H1 (cell line): ENCODE measurements at regions not wholly inside any gene's neighbourhood (a gene's known extent, or its start where the extent isn't known, plus 50 kb on each side); places are given as distances from the start of the nearest gene placed in this dataset.

ENCODE experiments used
- CTCF ChIA-PET: fragments of 300-600 bp; sonication (Branson Sonifier 250); formaldehyde crosslinking; loops from one replicate; lab custom pipeline; 2021; ENCODE audit not compliant: partially characterized antibody; lab: Charles Lee
- POLR2A ChIA-PET: fragments of 300-600 bp; sonication (Branson Sonifier 250); formaldehyde crosslinking; loops from one replicate; lab custom pipeline; 2021; ENCODE audit warnings: inconsistent platforms; ENCODE audit not compliant: partially characterized antibody; lab: Charles Lee
- DNase-seq, 2 experiments: peaks; one replicate each; pipeline versions ENCODE4 v3.0.0 to v3.0.0-alpha.2; 2010 to 2022; ENCODE audit warnings: low spot score in 2 of 2, low read depth in 1 of 2, mixed read lengths in 1 of 2
- FAIRE-seq: peaks from 2 replicates; lab custom pipeline; 2011; peaks lifted over from hg19 to GRCh38; lab: Jason Lieb, UNC
- H2AFZ ChIP-seq: 2 replicates; pipeline ENCODE4 v1.8.1; 2012; ENCODE audit warnings: low read length, inconsistent platforms
- H2AK5ac ChIP-seq: 2 replicates; pipeline ENCODE4 v1.6.1; 2013; ENCODE audit warnings: low read depth, low read length
- H2BK120ac ChIP-seq: replicated peaks from 2 replicates; pipeline ENCODE3; 2013; ENCODE audit warnings: low read depth, low read length, inconsistent platforms
- H2BK12ac ChIP-seq: 2 replicates; pipeline ENCODE4 v1.6.1; 2013; ENCODE audit warnings: low read depth, low read length
- H2BK15ac ChIP-seq: 2 replicates; pipeline ENCODE4 v1.6.1; 2013; ENCODE audit warnings: low read length
- H2BK20ac ChIP-seq: 2 replicates; pipeline ENCODE4 v1.6.1; 2013; ENCODE audit warnings: low read length
- H2BK5ac ChIP-seq: 2 replicates; pipeline ENCODE4 v1.6.1; 2013; ENCODE audit warnings: low read depth, low read length
- H3K14ac ChIP-seq: 2 replicates; pipeline ENCODE4 v1.6.1; 2013; ENCODE audit warnings: inconsistent platforms; ENCODE audit not compliant: insufficient read length
- H3K18ac ChIP-seq: 2 replicates; pipeline ENCODE4 v1.6.1; 2013; ENCODE audit warnings: low read length; ENCODE audit errors: extremely low read depth
- H3K23ac ChIP-seq: 2 replicates; pipeline ENCODE4 v1.6.1; 2013; ENCODE audit warnings: inconsistent platforms; ENCODE audit not compliant: insufficient read length
- H3K23me2 ChIP-seq: 2 replicates; pipeline ENCODE4 v1.6.1; 2013; ENCODE audit warnings: low read depth, low read length
- H3K27ac ChIP-seq: 2 replicates; pipeline ENCODE4 v1.6.1; 2011; ENCODE audit warnings: low read depth, low read length, inconsistent platforms
- H3K27me3 ChIP-seq, 4 experiments: replicated peaks in 1 of 4; 1 replicate in 1 of 4; 2 replicates in 3 of 4; pipeline versions ENCODE4 v1.6.1 to v1.8.1; 2011 to 2013; ENCODE audit warnings: low read length in 3 of 4, mild to moderate bottlenecking in 3 of 4, inconsistent platforms in 2 of 4, mixed read lengths in 2 of 4, moderate library complexity in 1 of 4; ENCODE audit not compliant: control insufficient read depth in 3 of 4, insufficient read depth in 3 of 4; ENCODE audit errors: extremely low read depth in 1 of 4
- H3K36me3 ChIP-seq, 4 experiments: 2 replicates each; pipeline versions ENCODE4 v1.6.1 to v1.8.1; 2011 to 2013; ENCODE audit warnings: mild to moderate bottlenecking in 4 of 4, low read length in 3 of 4, moderate library complexity in 2 of 4, control low read depth in 1 of 4, inconsistent platforms in 1 of 4; ENCODE audit not compliant: insufficient read depth in 4 of 4, control insufficient read depth in 2 of 4
- H3K4ac ChIP-seq: replicated peaks from 2 replicates; pipeline ENCODE3; 2013; ENCODE audit warnings: low read length, low read depth, mixed read lengths, inconsistent platforms; ENCODE audit not compliant: insufficient read length
- H3K4me1 ChIP-seq, 4 experiments: replicated peaks in 1 of 4; 1 replicate in 1 of 4; 2 replicates in 3 of 4; pipeline versions ENCODE4 v1.6.1 to v1.8.1; 2011 to 2013; ENCODE audit warnings: low read length in 3 of 4, inconsistent platforms in 2 of 4, mixed read lengths in 1 of 4; ENCODE audit not compliant: insufficient read depth in 4 of 4, control insufficient read depth in 3 of 4
- H3K4me2 ChIP-seq, 2 experiments: 2 replicates each; pipeline versions ENCODE4 v1.6.1 to v1.8.1; 2011 to 2013; ENCODE audit warnings: low read depth in 2 of 2, low read length in 2 of 2, control low read depth in 1 of 2, inconsistent platforms in 1 of 2, mild to moderate bottlenecking in 1 of 2; ENCODE audit not compliant: insufficient read depth in 1 of 2
- H3K4me3 ChIP-seq, 4 experiments: fragments of 200-600, 300-600 bp in 1 of 4; sonication (generic), shearing (Covaris generic), sonication (Bioruptor Twin) in 1 of 4; 2 replicates each; pipeline versions ENCODE4 v1.5.1 to v1.8.1; 2011 to 2016; ENCODE audit warnings: low read length in 4 of 4, low read depth in 3 of 4, control low read depth in 2 of 4, inconsistent platforms in 2 of 4, mild to moderate bottlenecking in 2 of 4, mixed read lengths in 1 of 4, moderate library complexity in 1 of 4; ENCODE audit not compliant: insufficient read depth in 2 of 4; ENCODE audit errors: extremely low read depth in 1 of 4
- H3K56ac ChIP-seq: replicated peaks from 2 replicates; pipeline ENCODE3; 2013; ENCODE audit warnings: low read depth, mild to moderate bottlenecking, mixed read lengths, low read length, inconsistent platforms; ENCODE audit not compliant: insufficient read length
- H3K79me1 ChIP-seq: 2 replicates; pipeline ENCODE4 v1.6.1; 2013; ENCODE audit warnings: low read depth, low read length, control low read depth
- H3K79me2 ChIP-seq, 2 experiments: 2 replicates each; pipeline versions ENCODE4 v1.6.1 to v1.8.1; 2012 to 2013; ENCODE audit warnings: low read length in 2 of 2, mild to moderate bottlenecking in 2 of 2, inconsistent platforms in 1 of 2; ENCODE audit not compliant: insufficient read depth in 2 of 2, control insufficient read depth in 1 of 2
- H3K9ac ChIP-seq, 4 experiments: replicated peaks in 1 of 4; 1 replicate in 1 of 4; 2 replicates in 3 of 4; pipeline versions ENCODE4 v1.6.1 to v1.8.1; 2011 to 2013; ENCODE audit warnings: low read depth in 3 of 4, low read length in 3 of 4, control low read depth in 2 of 4, mild to moderate bottlenecking in 2 of 4, moderate library complexity in 2 of 4, inconsistent platforms in 1 of 4; ENCODE audit errors: extremely low read depth in 1 of 4
- H3K9me3 ChIP-seq, 2 experiments: 2 replicates each; pipeline versions ENCODE4 v1.6.1 to v1.8.1; 2012 to 2013; ENCODE audit warnings: mild to moderate bottlenecking in 2 of 2, moderate library complexity in 2 of 2, control low read depth in 1 of 2, inconsistent platforms in 1 of 2, low read depth in 1 of 2, low read length in 1 of 2, mixed read lengths in 1 of 2; ENCODE audit not compliant: insufficient read depth in 2 of 2
- H4K20me1 ChIP-seq, 2 experiments: replicated peaks in 1 of 2; 2 replicates each; pipeline versions ENCODE3 to v1.8.1; 2011 to 2013; ENCODE audit warnings: inconsistent platforms in 2 of 2, low read length in 2 of 2, mild to moderate bottlenecking in 1 of 2; ENCODE audit not compliant: insufficient read depth in 2 of 2, control insufficient read depth in 1 of 2
- H4K5ac ChIP-seq: 2 replicates; pipeline ENCODE4 v1.6.1; 2013; ENCODE audit warnings: low read length, low read depth, mixed read lengths, inconsistent platforms; ENCODE audit not compliant: insufficient read length
- H4K8ac ChIP-seq: 2 replicates; pipeline ENCODE4 v1.8.0; 2013; ENCODE audit warnings: mild to moderate bottlenecking, moderate library complexity, low read length, inconsistent platforms; ENCODE audit not compliant: insufficient read depth; ENCODE audit errors: extremely low read depth
- H4K91ac ChIP-seq: replicated peaks from 2 replicates; pipeline ENCODE3; 2013; ENCODE audit warnings: low read length, mixed read lengths, inconsistent platforms; ENCODE audit not compliant: insufficient read length
- ASH2L ChIP-seq: fragments of 200-600, 300-600 bp; sonication (generic); IDR thresholded peaks from one replicate; pipeline ENCODE4 v1.7.1; 2017; ENCODE audit warnings: low read length
- SP4 ChIP-seq: IDR thresholded peaks from 2 replicates; pipeline ENCODE4 v1.6.1; 2012; ENCODE audit warnings: low read length, inconsistent platforms
- TF ChIP-seq, protein P1 (sequence below): IDR thresholded peaks from 2 replicates; pipeline ENCODE4 v1.6.1; 2012; ENCODE audit warnings: low read length, inconsistent platforms

GRCh38 chr5:124873188-124873587 is 126.7 kb upstream of the ZNF608 start:
- Histone ChIP-seq H3K36me3 (no peaks in the 10 kb centered on the region), H4K5ac (no peak overlapping the region), H3K9me3 (no peaks in the 10 kb centered on the region), H3K79me1 (no peaks in the 10 kb centered on the region), H2BK5ac (no peak overlapping the region), H3K4ac (no peak overlapping the region), H4K20me1 (no peaks in the 10 kb centered on the region), H4K91ac (no peak overlapping the region), H2BK12ac (no peak overlapping the region), H3K4me3 (no peak overlapping the region), H2BK20ac (no peak overlapping the region), H3K18ac (no peak overlapping the region), H4K8ac (no peak overlapping the region), H3K9ac (no peak overlapping the region), H3K4me2 (no peak overlapping the region), H2BK120ac (no peak overlapping the region), H3K23ac (no peak overlapping the region), H2AFZ (no peak overlapping the region), H3K14ac (no peak overlapping the region), H3K4me1 (peaks cover 0 to 5% (median 3%) of the 10 kb centered on the region in 4 experiments; a peak in 3 of 7 replicates), H3K79me2 (no peaks in the 10 kb centered on the region), H2BK15ac (no peak overlapping the region), H3K27ac (no peak overlapping the region), H3K56ac (no peak overlapping the region), H3K23me2 (no peaks in the 10 kb centered on the region), H2AK5ac (no peak overlapping the region), H3K27me3 (no peaks in the 10 kb centered on the region)
- FAIRE-seq (no peak), DNase-seq (no peak)
- POLR2A ChIA-PET: no interaction called here
- CTCF ChIA-PET: no interaction called here
- TF ChIP-seq, protein P1, sequence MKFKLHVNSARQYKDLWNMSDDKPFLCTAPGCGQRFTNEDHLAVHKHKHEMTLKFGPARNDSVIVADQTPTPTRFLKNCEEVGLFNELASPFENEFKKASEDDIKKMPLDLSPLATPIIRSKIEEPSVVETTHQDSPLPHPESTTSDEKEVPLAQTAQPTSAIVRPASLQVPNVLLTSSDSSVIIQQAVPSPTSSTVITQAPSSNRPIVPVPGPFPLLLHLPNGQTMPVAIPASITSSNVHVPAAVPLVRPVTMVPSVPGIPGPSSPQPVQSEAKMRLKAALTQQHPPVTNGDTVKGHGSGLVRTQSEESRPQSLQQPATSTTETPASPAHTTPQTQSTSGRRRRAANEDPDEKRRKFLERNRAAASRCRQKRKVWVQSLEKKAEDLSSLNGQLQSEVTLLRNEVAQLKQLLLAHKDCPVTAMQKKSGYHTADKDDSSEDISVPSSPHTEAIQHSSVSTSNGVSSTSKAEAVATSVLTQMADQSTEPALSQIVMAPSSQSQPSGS: no peak
- TF ChIP-seq ASH2L (no peak), SP4 (no peak)
